OCI-LY1 (cell line): ENCODE measurements at regions not wholly inside any gene's neighbourhood (a gene's known extent, or its start where the extent isn't known, plus 50 kb on each side); places are given as distances from the start of the nearest gene placed in this dataset.

Source experiments
- CTCF ChIP-seq: fragments of 200-600 bp; sonication (generic), shearing (Covaris generic); IDR thresholded peaks from 2 replicates; pipeline ENCODE4 v1.5.1; 2017; ENCODE audit warnings: mild to moderate bottlenecking, antibody characterized with exemption, low read length, moderate library complexity, mixed read lengths
- EZH2 ChIP-seq: fragments of 200-600 bp; sonication (generic), shearing (Covaris generic); IDR thresholded peaks from 2 replicates; pipeline ENCODE4 v1.8.0; 2017; ENCODE audit warnings: borderline replicate concordance, mixed run types, mild to moderate bottlenecking, antibody characterized with exemption, low read length, moderate library complexity, mixed read lengths

- TF ChIP-seq EZH2 (no peak), CTCF (no peak)
These were observed 158.3 kb upstream of the IRX5 start for GRCh38 chr16:54772400-54772799.
